NCI-H526 (cell line): ENCODE measurements at regions not wholly inside any gene's neighbourhood (a gene's known extent, or its start where the extent isn't known, plus 50 kb on each side); places are given as distances from the start of the nearest gene placed in this dataset.

Experiments used
- DNase-seq, 2 experiments: peaks; one replicate each; lab custom pipeline; 2025; lab: John Stamatoyannopoulos, UW

- DNase-seq: no peak
Measured at GRCh38 chr9:86730163-86730928, 217.0 kb downstream of the GAS1 start.

GRCh38 chr9:86724529-86724928 is 222.8 kb downstream of the GAS1 start:
- no peak for DNase-seq

DNA sequence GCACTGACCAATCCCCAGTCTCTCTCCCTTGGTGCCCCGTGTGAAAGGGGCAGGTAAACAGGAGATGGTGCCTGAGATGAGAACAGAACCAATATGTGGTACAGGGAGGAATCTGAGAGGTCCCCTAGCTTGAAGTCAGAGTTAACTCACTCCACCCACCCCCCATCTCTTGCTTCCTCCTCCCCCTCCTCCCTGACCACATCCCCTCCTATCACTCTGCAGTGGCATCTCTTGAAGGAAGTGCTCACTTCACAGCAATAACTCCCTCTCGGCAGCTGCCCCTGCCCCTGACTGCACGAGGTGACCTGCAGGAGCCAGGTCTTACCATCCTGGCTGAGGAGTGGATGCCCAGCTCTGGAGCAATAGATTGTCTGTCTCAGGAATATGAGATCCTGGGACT is 224.0 kb downstream of the GAS1 start:
- DNase-seq: no peak

DNA sequence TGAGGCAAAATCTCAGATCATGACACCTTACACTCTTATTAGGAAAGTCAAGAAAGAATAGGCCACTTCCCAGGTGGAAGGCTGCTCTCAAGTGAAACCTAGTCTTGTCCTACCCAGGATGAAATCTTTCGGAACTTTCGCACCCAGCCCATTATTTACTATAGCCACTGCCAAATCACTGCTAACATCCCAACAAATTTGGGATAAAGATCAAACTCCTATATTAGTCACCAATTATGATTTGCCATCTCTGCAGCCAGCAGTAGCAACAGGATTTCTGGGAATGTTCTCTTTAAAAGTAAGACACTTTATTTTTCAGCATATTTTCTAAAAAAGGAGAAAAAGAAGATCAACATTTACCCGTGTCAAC is 224.6 kb downstream of the GAS1 start:
- DNase-seq: no peak

- peak in 1 of 2 experiments; percentile 1 for DNase-seq
Measured at GRCh38 chr9:86721843-86722705, 225.2 kb downstream of the GAS1 start.

- DNase-seq: peak in 1 of 2 experiments; percentile 1
Measured at GRCh38 chr9:86721226-86721781, 226.0 kb downstream of the GAS1 start.

DNA sequence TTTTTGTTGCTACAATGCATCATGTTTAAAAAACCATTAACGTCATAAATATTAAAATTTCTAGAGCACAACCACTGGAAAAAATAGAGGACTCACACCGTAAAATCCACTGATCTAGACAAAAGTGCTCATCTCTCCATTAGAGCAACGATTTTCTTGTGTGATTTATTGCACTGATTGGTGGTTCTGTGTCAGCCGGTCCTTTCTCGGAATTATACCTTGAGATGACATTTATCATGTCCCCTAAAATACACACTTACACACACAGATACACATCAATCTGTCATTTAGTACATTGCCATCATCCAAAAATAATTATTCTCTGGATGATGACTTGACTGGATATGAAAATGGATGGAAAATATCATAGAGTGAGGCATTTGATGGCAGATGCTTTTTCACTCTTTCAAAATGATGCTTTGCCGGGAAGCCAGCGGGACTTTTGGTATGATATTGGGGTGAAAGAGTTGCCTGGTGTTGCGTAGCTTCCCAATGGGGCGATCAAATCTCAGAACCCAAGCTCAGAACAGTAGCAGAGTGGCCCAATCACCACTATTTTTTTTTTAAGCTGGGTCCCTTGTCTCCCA is 226.6 kb downstream of the GAS1 start:
- DNase-seq: no peak

- DNase-seq: no peak
Measured at GRCh38 chr9:86718388-86719049, 228.8 kb downstream of the GAS1 start.

GRCh38 chr9:86716326-86716922 is 230.9 kb downstream of the GAS1 start:
- DNase-seq: no peak

- no peak for DNase-seq
Measured at GRCh38 chr9:86714999-86715398, 232.3 kb downstream of the GAS1 start.

DNA sequence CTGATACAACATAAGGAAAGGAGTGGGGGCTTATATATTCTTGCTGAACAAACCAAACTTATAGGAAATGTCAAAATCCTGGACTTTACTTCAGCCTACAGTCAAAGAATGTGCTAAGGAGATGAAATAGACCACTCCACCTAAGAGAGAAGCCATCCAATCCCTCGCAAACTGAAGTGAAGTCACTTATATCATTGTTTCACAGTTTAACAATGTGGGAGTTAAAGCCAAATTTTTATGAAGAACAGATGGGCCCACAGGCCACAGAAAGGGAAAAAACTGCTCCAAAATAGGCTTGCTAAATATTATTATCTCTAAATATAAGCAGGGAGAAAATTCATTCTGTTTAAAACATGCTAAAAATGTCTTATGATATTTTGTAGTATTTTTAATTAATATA is 233.3 kb downstream of the GAS1 start:
- no peak for DNase-seq

DNA sequence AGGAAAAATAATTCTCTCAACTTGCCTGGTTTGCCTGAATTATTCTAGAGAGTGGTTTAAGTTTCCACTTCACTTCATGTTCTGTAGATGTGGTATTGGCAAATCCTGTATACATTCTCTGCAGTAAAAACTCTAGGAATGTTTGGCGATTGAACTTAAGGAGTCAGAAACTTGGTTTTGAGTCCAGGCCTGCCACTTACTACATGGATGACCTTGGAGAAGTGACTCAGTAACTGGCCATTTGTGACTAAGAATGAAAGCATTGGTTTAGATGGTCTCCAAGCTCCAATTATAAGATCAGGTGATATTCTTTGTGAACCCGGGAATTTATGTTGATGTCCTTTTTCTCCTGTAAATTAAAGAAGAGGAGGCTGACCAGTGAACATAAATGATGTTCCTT is 233.8 kb downstream of the GAS1 start:
- no peak for DNase-seq

DNA sequence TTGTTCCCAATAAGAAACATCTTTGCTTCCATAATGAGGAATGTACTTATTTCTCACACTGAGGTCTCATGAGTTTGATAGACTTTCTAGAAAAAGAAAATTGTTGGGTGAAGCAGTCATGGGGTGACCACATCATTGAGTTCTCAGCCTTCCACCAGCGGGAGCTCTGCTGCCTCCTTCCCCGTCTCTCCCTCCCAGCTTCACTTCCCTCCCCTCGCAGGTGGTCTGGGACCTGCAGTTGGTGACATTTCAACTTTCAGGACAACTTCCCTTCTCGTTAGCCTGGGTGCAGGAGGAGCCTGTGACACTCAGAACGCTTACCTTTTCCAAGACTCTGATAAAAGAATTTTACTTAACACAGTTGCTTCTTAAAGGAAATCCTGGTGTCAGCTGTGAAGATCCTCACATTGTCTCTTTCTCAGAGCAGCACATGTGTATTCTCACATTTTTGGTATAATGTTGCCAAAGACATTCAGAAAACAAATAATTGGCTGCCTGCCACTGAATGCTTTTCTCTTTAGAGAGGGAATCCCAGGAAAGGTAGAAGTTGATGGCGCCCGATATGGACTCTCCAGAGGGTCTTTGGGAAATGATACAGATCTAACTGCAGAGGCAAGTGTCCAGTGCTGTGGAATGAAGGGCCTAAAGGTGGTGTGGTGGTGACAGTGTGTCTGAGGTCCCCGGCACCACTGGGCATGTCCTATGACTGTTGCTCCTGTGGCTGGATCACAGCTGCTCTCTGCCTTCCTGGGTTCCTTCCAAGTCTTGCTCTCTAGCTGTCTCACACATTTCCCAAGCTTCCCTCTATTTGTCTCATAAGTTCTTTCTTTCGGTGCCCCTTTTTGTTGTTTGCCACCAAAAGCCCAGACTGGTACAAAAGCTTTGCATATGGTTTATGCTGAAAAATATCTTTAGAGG is 238.1 kb downstream of the GAS1 start:
- no peak for DNase-seq

- no peak for DNase-seq
Measured at GRCh38 chr9:86707932-86708510, 239.3 kb downstream of the GAS1 start.

GRCh38 chr9:86706391-86706790 is 240.9 kb downstream of the GAS1 start:
- DNase-seq: no peak

DNA sequence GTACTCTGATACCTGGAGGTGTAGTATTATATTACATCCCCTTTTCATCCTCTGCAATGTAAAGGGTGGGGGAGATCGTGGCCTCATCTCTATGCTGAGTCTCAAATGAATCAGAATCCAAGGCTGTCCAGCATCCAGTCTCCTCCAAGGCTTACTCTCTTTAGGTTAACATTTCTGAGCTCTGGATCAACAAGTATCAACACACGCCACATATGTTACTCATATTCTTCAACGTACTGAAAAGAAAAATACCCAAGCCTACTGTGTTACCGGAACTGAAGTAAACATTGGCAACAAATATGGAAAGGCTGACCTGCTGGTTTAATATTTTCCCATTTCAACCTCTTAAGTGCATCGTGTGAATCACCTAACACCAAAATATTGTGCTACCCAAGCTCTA is 241.8 kb downstream of the GAS1 start:
- DNase-seq: no peak

DNA sequence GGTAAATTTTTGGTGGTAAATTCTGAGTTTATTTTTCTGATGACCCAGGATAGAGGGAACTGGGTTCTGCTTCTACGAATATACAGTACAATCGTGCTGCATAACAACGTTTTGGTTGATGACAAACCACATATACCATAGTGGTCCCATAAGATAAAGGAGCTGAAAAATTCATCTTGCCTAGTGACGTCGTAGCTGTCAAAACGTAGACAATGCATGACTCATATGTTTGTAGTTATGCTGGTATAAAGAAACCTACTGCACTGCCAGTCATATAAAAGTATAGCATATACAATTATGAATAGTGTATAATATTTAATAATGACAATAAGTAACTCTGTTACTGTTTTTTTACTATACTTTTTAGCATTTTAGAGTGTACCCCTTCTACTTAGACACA is 244.0 kb downstream of the GAS1 start:
- DNase-seq: no peak

GRCh38 chr9:86700629-86701028 is 246.7 kb downstream of the GAS1 start:
- DNase-seq: no peak

- DNase-seq: no peak
Measured at GRCh38 chr9:86697999-86698398, 249.3 kb downstream of the GAS1 start.

DNA sequence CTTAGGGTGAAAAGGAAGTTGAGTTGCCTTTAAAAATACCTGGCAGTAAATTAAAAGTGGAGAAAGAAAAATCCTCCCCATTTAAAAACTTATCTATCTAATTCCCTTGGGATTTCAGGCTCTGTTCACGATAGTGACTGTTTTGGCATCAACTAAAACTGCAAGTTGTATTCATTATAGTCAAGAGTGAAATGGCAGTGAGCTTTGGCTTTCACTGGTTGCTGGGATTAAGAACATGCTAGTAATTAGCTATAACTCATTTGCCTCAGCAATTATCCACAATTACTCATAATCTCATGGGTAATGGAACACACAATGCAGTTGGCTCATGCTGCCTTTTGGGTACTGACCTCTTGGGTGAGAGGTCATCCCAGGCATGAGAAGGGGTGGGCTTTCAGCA is 250.1 kb downstream of the GAS1 start:
- DNase-seq: no peak
